HepG2 (cell line): ENCODE measurements at regions not wholly inside any gene's neighbourhood (a gene's known extent, or its start where the extent isn't known, plus 50 kb on each side); places are given as distances from the start of the nearest gene placed in this dataset.

Experiments
- ATAC-seq: fragments of 200-7000 bp; cut with Tn5 transposase; 3 replicates; pipeline ENCODE4 v1.9.1; 2020; ENCODE audit warnings: mild to moderate bottlenecking, moderate library complexity
- BruUV-seq: library from RNA; stranded (reverse); fragments of 400-500 nt; replicated peaks from 2 replicates; lab custom pipeline; 2021; lab: Mats Ljungman, UMichigan
- CTCF ChIA-PET: fragments of 300-600 bp; formaldehyde crosslinking; extraction: SDS; loops from one replicate; lab custom pipeline; 2021; ENCODE audit warnings: low total read pairs, inconsistent platforms, low intra/inter-chr PET ratio; lab: Yijun Ruan, JAX
- POLR2A ChIA-PET: fragments of 350-600 bp; sonication (Branson Sonifier 250); formaldehyde crosslinking; loops from one replicate; lab custom pipeline; 2020; ENCODE audit warnings: antibody characterized with exemption, inconsistent platforms; lab: Yijun Ruan, JAX
- DNase-seq: peaks from one replicate; pipeline ENCODE4 v3.0.0-alpha.2; 2015; ENCODE audit warnings: low spot score
- FAIRE-seq: peaks from 3 replicates; lab custom pipeline; 2011; peaks lifted over from hg19 to GRCh38; lab: Jason Lieb, UNC
- H2AFZ ChIP-seq: one replicate; pipeline ENCODE4 v1.6.1; 2011; ENCODE audit warnings: low read length, inconsistent platforms
- H3K27ac ChIP-seq: fragments of 300-600 bp; 3 replicates; pipeline ENCODE4 v1.8.0; 2011; ENCODE audit warnings: mixed run types, mild to moderate bottlenecking, mixed read lengths, low read length, inconsistent platforms; ENCODE audit not compliant: insufficient read depth; ENCODE audit errors: extremely low read length
- H3K27me3 ChIP-seq, 2 experiments: fragments of 200-600 bp in 1 of 2; 2 replicates in 1 of 2; 3 replicates in 1 of 2; pipeline versions ENCODE4 v1.6.0 to v1.8.0; 2011; ENCODE audit warnings: low read length in 2 of 2, mild to moderate bottlenecking in 2 of 2, moderate library complexity in 2 of 2, inconsistent platforms in 1 of 2; ENCODE audit not compliant: insufficient read depth in 2 of 2, control insufficient read depth in 1 of 2
- H3K36me3 ChIP-seq, 2 experiments: fragments of 200-600 bp in 1 of 2; replicated peaks in 1 of 2; 2 replicates in 1 of 2; 3 replicates in 1 of 2; pipeline versions ENCODE4 v1.5.1 to v1.8.0; 2011; ENCODE audit warnings: low read length in 2 of 2, inconsistent platforms in 1 of 2; ENCODE audit not compliant: insufficient read depth in 2 of 2, control insufficient read depth in 1 of 2
- H3K4me1 ChIP-seq: 2 replicates; pipeline ENCODE4 v1.5.1; 2012; ENCODE audit warnings: low read length, inconsistent platforms; ENCODE audit not compliant: insufficient read depth
- H3K4me2 ChIP-seq: 2 replicates; pipeline ENCODE4 v1.6.0; 2011; ENCODE audit warnings: low read depth, low read length, inconsistent platforms
- H3K4me3 ChIP-seq, 3 experiments: fragments of 200-600 bp in 1 of 3; sonication (generic), shearing (Covaris generic) in 1 of 3; replicated peaks in 1 of 3; 2 replicates each; pipeline ENCODE4 v1.5.1; 2011 to 2016; ENCODE audit warnings: low read length in 3 of 3, inconsistent platforms in 2 of 3, low read depth in 2 of 3, mild to moderate bottlenecking in 2 of 3, control low read depth in 1 of 3, mixed read lengths in 1 of 3; ENCODE audit not compliant: insufficient read depth in 1 of 3
- H3K79me2 ChIP-seq: one replicate; pipeline ENCODE4 v1.6.1; 2011; ENCODE audit warnings: low read length, inconsistent platforms; ENCODE audit not compliant: insufficient read depth
- H3K9ac ChIP-seq: 2 replicates; pipeline ENCODE4 v1.6.0; 2011; ENCODE audit warnings: mild to moderate bottlenecking, low read depth, low read length, inconsistent platforms; ENCODE audit not compliant: insufficient read depth
- H3K9me3 ChIP-seq: 2 replicates; pipeline ENCODE4 v1.5.1; 2012; ENCODE audit warnings: mild to moderate bottlenecking, low read length
- H4K20me1 ChIP-seq: 2 replicates; pipeline ENCODE4 v1.6.0; 2011; ENCODE audit warnings: inconsistent platforms, mild to moderate bottlenecking, low read length, moderate library complexity; ENCODE audit not compliant: insufficient read depth
- RAD21 ChIP-seq: fragments of 450-650 bp; formaldehyde crosslinking; IDR thresholded peaks from 2 replicates; pipeline ENCODE4 v1.5.0; 2020; ENCODE audit warnings: mild to moderate bottlenecking
- SMC3 ChIP-seq: IDR thresholded peaks from 2 replicates; pipeline ENCODE4 v1.6.1; 2011; ENCODE audit warnings: low read length, improper control_type of control experiment
- STAG1 ChIP-seq: sonication (generic); formaldehyde crosslinking; IDR thresholded peaks from 2 replicates; pipeline ENCODE4 v1.4.0; 2020; ENCODE audit warnings: missing genetic modification reagents
- ZNF12 ChIP-seq: sonication (generic); formaldehyde crosslinking; IDR thresholded peaks from 2 replicates; pipeline ENCODE4 v1.5.0; 2020; ENCODE audit warnings: missing genetic modification reagents
- ZNF614 ChIP-seq: IDR thresholded peaks from 2 replicates; pipeline ENCODE4 v1.6.1; 2018; ENCODE audit warnings: missing biosample characterization, missing genetic modification reagents, inconsistent platforms, borderline replicate concordance
- WGBS: methylation state at CpG from one replicate; pipeline ENCODE4 v1.1.6; 2017; ENCODE audit warnings: low lambda C conversion rate; 5-methylcytosine and 5-hydroxymethylcytosine counted together
- in situ Hi-C: cut with HindIII; loops from 2 replicates; pipeline ENCODE4 v1.10.0; 2017; ENCODE audit warnings: low pct_unique_long_range_greater_than_20kb; ENCODE audit not compliant: extremely low pct_ligation_motif_present
- intact Hi-C: fragments of 100-400 bp; cut with micrococcal nuclease; formaldehyde crosslinking; loops from one replicate; pipeline ENCODE4 v1.10.0; 2022; ENCODE audit not compliant: unreplicated experiment
- TF ChIP-seq, protein P1 (sequence below): sonication (generic); formaldehyde crosslinking; IDR thresholded peaks from 2 replicates; pipeline ENCODE4 v1.5.0; 2020; ENCODE audit warnings: mild to moderate bottlenecking, missing genetic modification reagents, borderline replicate concordance
- TF ChIP-seq, protein P2 (sequence below): sonication (generic); formaldehyde crosslinking; IDR thresholded peaks from 2 replicates; pipeline ENCODE4 v1.5.0; 2020; ENCODE audit warnings: mild to moderate bottlenecking, missing genetic modification reagents, moderate library complexity

DNA sequence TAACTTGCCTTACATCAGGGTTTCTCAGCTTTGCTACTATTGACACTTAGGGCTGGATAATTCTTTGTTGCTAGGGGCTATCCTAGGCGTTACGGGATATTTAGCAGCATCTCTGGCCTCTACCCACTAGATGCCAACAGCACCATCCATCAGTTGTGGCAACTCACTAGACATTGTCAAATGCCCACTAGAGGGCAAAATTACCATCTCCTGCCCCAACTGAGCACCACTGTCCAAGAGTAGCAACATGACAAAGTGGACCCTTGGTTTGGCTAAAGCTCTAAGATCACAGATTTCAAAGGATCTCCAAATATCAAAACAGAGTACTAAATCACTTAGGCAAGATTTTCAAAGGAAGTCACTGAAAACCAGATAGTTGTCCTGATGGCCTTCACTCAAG lies 251.7 kb upstream of the TBX3 start:
- Histone ChIP-seq H3K79me2 (no peaks in the 10 kb centered on the region), H3K27ac (no peak overlapping the region), H3K4me3 (no peak overlapping the region), H2AFZ (no peak overlapping the region), H3K4me2 (no peak overlapping the region), H3K9me3 (0 out of 2 replicates have a peak, but pooled peaks cover 3% of the 10 kb centered on the region), H3K36me3 (no peaks in the 10 kb centered on the region), H3K4me1 (no peaks in the 10 kb centered on the region), H3K9ac (no peak overlapping the region), H3K27me3 (no peaks in the 10 kb centered on the region), H4K20me1 (no peaks in the 10 kb centered on the region)
- ATAC-seq (no peak), DNase-seq (no peak), FAIRE-seq (peak; percentile 12)
- intact Hi-C loops (loop anchor here (10.0 kb wide), 1 partner anchor 459 kb away; no protein-coding TSS in a partner anchor), in situ Hi-C loops (no loop called here)
- CTCF ChIA-PET: interaction anchor here (1.2 kb wide), 1 partner anchor 463 kb away, joined by 3 read pairs; no protein-coding TSS in a partner anchor
- no TSS peak for BruUV-seq
- POLR2A ChIA-PET: no interaction called here
- peak; percentile 67 for TF ChIP-seq STAG1
- TF ChIP-seq, protein P1, sequence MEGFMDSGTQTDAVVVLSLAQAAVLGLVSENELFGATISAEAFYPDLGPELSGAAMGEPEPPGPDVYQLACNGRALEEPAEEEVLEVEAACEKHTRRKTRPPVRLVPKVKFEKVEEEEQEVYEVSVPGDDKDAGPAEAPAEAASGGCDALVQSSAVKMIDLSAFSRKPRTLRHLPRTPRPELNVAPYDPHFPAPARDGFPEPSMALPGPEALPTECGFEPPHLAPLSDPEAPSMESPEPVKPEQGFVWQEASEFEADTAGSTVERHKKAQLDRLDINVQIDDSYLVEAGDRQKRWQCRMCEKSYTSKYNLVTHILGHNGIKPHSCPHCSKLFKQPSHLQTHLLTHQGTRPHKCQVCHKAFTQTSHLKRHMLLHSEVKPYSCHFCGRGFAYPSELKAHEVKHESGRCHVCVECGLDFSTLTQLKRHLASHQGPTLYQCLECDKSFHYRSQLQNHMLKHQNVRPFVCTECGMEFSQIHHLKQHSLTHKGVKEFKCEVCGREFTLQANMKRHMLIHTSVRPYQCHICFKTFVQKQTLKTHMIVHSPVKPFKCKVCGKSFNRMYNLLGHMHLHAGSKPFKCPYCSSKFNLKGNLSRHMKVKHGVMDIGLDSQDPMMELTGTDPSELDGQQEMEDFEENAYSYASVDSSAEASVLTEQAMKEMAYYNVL (CRISPR knock-in tag): no peak
- TF ChIP-seq, protein P2, sequence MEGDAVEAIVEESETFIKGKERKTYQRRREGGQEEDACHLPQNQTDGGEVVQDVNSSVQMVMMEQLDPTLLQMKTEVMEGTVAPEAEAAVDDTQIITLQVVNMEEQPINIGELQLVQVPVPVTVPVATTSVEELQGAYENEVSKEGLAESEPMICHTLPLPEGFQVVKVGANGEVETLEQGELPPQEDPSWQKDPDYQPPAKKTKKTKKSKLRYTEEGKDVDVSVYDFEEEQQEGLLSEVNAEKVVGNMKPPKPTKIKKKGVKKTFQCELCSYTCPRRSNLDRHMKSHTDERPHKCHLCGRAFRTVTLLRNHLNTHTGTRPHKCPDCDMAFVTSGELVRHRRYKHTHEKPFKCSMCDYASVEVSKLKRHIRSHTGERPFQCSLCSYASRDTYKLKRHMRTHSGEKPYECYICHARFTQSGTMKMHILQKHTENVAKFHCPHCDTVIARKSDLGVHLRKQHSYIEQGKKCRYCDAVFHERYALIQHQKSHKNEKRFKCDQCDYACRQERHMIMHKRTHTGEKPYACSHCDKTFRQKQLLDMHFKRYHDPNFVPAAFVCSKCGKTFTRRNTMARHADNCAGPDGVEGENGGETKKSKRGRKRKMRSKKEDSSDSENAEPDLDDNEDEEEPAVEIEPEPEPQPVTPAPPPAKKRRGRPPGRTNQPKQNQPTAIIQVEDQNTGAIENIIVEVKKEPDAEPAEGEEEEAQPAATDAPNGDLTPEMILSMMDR (CRISPR knock-in tag): peak; percentile 48
- 0 out of 2 replicates have a peak, but pooled peaks have one; percentile 18 for TF ChIP-seq ZNF12 (CRISPR knock-in tag)
- 0 out of 2 replicates have a peak, but pooled peaks have one; percentile 17 for TF ChIP-seq RAD21 (CRISPR knock-in tag)
- TF ChIP-seq SMC3: peak; percentile 55; the same call in 1 of the 2 replicates
- no peak for TF ChIP-seq ZNF614 (CRISPR knock-in tag)
- 88% methylated on average over 2 of the region's 2 CpGs for WGBS
